Retinal pigment epithelial cell (primary cell): ENCODE measurements at regions not wholly inside any gene's neighbourhood (a gene's known extent, or its start where the extent isn't known, plus 50 kb on each side); places are given as distances from the start of the nearest gene placed in this dataset.

Experiments used
- DNase-seq: peaks from one replicate; pipeline ENCODE4 v3.0.0-alpha.2; 2010; ENCODE audit warnings: low read depth
- H3K4me3 ChIP-seq: 2 replicates; pipeline ENCODE4 v1.5.1; 2011; ENCODE audit warnings: mild to moderate bottlenecking, low read length, control low read depth, moderate library complexity
- TF ChIP-seq, protein P1 (sequence below): conservative IDR thresholded peaks from 2 replicates; pipeline ENCODE4 v1.5.1; 2011; ENCODE audit warnings: low read depth, low read length, control low read depth, inconsistent platforms

- no peak for DNase-seq
These were observed 73.9 kb downstream of the CASP3 start for GRCh38 chr4:184575306-184575705.

GRCh38 chr4:184574861-184575260 is 74.4 kb downstream of the CASP3 start:
- no peak overlapping the region for H3K4me3 ChIP-seq
- TF ChIP-seq, protein P1, sequence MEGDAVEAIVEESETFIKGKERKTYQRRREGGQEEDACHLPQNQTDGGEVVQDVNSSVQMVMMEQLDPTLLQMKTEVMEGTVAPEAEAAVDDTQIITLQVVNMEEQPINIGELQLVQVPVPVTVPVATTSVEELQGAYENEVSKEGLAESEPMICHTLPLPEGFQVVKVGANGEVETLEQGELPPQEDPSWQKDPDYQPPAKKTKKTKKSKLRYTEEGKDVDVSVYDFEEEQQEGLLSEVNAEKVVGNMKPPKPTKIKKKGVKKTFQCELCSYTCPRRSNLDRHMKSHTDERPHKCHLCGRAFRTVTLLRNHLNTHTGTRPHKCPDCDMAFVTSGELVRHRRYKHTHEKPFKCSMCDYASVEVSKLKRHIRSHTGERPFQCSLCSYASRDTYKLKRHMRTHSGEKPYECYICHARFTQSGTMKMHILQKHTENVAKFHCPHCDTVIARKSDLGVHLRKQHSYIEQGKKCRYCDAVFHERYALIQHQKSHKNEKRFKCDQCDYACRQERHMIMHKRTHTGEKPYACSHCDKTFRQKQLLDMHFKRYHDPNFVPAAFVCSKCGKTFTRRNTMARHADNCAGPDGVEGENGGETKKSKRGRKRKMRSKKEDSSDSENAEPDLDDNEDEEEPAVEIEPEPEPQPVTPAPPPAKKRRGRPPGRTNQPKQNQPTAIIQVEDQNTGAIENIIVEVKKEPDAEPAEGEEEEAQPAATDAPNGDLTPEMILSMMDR, result no peak
- no peak for DNase-seq

More at GRCh38 chr4:184575306-184575705, 73.9 kb downstream of the CASP3 start:
- H3K4me3 ChIP-seq, result no peak overlapping the region
- TF ChIP-seq, protein P1, result no peak

DNA sequence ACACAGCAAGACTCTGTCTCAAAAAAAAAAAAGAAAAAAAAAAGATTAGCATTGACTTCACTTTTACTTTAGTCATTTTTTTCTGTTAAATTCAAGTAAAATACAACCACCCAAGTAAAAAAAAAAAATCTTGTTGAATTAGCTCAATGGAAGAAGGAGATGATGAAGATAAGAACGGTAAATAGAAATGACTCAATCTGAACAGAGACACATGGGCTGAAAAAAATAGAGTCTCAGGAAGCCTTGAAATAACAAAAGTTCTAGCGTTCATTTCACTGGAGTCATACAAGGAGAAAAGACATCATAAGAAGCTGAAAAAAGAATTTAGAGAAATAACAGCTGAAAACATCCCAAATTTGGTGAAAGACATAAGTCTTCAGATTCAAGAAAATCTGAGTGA is 75.5 kb downstream of the CASP3 start:
- no peak overlapping the region for H3K4me3 ChIP-seq
- TF ChIP-seq, protein P1, result no peak
- no peak for DNase-seq

- no peak for DNase-seq
- TF ChIP-seq, protein P1, result no peak
- no peak overlapping the region for H3K4me3 ChIP-seq
These were observed 80.5 kb downstream of the CASP3 start for GRCh38 chr4:184568770-184569169.

DNA sequence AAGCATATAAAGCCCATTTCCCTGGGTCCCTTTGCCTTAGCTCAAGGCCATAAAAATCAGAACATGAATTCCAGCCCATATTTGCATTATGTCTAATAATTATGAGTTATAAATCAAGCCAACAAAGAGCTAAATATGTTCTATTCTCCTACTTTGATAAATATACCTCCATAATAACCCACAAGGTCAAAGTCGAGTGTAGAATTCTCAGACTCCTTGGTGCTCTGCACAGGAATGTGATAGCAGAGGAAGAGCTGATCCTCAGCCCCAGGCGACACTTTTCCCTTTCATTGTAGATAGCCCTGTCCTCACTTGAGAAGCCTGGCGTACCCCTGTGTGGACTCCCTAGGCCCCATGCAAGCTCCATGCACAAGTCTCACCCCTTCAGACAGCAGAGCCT is 85.6 kb downstream of the CASP3 start:
- TF ChIP-seq, protein P1, result no peak
- DNase-seq, result no peak
- no peak overlapping the region for H3K4me3 ChIP-seq

DNA sequence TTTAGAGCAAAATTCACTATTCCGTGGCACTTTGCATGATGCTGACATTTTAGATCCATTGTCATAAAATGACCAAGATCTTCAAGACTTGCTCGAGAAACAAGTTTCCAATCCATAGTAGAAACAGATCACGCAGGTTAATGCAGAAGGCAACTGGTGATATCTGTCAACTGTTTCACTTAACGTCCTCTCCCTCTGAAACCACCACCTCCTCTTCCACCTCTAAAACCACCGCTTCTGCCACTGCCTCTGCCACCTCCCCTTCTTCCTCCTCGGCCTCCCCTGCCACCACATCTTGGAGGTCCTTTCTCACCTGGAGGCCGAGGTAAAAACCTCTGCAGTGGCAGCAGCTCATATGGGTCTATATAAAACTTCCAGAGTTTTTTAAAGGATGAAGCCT is 84.6 kb upstream of the IRF2 start:
- TF ChIP-seq, protein P1, result no peak
- no peak for DNase-seq
- H3K4me3 ChIP-seq, result no peak overlapping the region

GRCh38 chr4:184553891-184554290 is 79.5 kb upstream of the IRF2 start:
- DNase-seq, result no peak

More at GRCh38 chr4:184553891-184554290, 79.5 kb upstream of the IRF2 start:
- no peak overlapping the region for H3K4me3 ChIP-seq
- TF ChIP-seq, protein P1, result no peak
